BJ (cell line): ENCODE measurements at regions not wholly inside any gene's neighbourhood (a gene's known extent, or its start where the extent isn't known, plus 50 kb on each side); places are given as distances from the start of the nearest gene placed in this dataset.

Source experiments
- CTCF ChIA-PET: fragments of 350-600 bp; formaldehyde crosslinking; extraction: SDS; loops from one replicate; lab custom pipeline; 2021; ENCODE audit warnings: antibody characterized with exemption, inconsistent platforms; lab: Yijun Ruan, JAX
- POLR2A ChIA-PET: fragments of 300-600 bp; sonication (Branson Sonifier 250); formaldehyde crosslinking; extraction: SDS; loops from one replicate; lab custom pipeline; 2021; ENCODE audit warnings: antibody characterized with exemption; lab: Charles Lee
- DNase-seq: peaks from one replicate; pipeline ENCODE4 v3.0.0-alpha.2; 2011; ENCODE audit warnings: low read depth
- H3K27me3 ChIP-seq: 2 replicates; pipeline ENCODE4 v1.6.0; 2011; ENCODE audit warnings: low read length; ENCODE audit not compliant: control insufficient read depth, insufficient read depth
- H3K36me3 ChIP-seq: 2 replicates; pipeline ENCODE4 v1.5.1; 2011; ENCODE audit warnings: low read length; ENCODE audit not compliant: control insufficient read depth, insufficient read depth
- H3K4me3 ChIP-seq: 2 replicates; pipeline ENCODE4 v1.5.1; 2011; ENCODE audit warnings: low read depth, mild to moderate bottlenecking, control low read depth, low read length
- CTCF ChIP-seq: IDR thresholded peaks from 2 replicates; pipeline ENCODE4 v1.5.1; 2011; ENCODE audit warnings: low read depth, mild to moderate bottlenecking, control low read depth, inconsistent platforms, low read length, moderate library complexity; ENCODE audit not compliant: insufficient read depth

GRCh38 chr14:28902930-28903329 lies 136.3 kb downstream of the FOXG1 start:
- CTCF ChIA-PET, result no interaction called here
- H3K36me3 ChIP-seq, result no peaks in the 10 kb centered on the region
- no peak for TF ChIP-seq CTCF
- POLR2A ChIA-PET, result no interaction called here
- H3K27me3 ChIP-seq, result no peaks in the 10 kb centered on the region
- no peak overlapping the region for H3K4me3 ChIP-seq
- DNase-seq, result no peak

DNA sequence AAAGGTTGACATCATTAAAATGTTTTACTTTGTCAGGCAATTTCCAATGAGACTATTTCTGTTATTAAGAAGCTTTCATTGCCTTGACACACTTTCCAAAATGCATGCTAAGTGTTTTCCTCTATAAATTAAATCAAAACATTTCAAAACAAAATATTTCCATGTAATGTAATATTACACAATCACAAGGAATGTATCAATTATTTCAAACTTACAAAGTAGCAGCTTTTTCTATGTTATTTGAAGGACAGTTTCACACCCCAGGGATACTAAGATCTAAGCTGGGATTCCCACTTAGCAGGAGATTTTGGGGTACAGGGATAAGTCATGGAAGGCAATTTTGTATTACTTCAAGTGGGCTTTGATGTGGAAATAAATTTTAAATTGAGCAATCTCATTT lies 144.9 kb downstream of the FOXG1 start:
- H3K27me3 ChIP-seq, result no peaks in the 10 kb centered on the region
- ChIA-PET CTCF (no interaction called here), POLR2A (no interaction called here)
- no peak overlapping the region for H3K4me3 ChIP-seq
- no peak for DNase-seq
- H3K36me3 ChIP-seq, result no peaks in the 10 kb centered on the region
- TF ChIP-seq CTCF, result no peak

- Histone ChIP-seq H3K36me3 (no peaks in the 10 kb centered on the region), H3K27me3 (no peaks in the 10 kb centered on the region), H3K4me3 (no peak overlapping the region)
- ChIA-PET CTCF (no interaction called here), POLR2A (no interaction called here)
- no peak for DNase-seq
- TF ChIP-seq CTCF, result no peak
Observed at GRCh38 chr14:28913056-28913455, 146.5 kb downstream of the FOXG1 start.

GRCh38 chr14:28926122-28926521 lies 159.5 kb downstream of the FOXG1 start:
- DNase-seq, result no peak
- POLR2A ChIA-PET, result no interaction called here
- CTCF ChIA-PET, result no interaction called here

DNA sequence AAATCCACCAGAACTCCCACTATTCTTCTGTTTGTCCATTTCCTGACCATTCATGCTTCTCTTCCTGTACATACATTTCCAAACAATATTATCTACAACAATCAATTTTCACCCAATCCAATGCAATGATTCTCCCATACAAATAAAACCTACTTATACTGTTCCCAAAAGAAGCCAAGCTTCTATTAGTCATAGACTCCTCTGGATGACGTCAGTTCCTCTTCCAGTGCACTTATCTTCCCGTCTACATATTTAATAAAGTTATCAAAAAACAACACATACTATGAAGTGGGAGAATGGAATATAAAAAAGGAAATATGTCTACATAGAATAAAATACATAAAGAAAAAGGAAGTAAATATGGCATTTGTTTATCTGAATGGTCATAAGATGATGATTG lies 165.4 kb downstream of the FOXG1 start:
- ChIA-PET POLR2A (no interaction called here), CTCF (no interaction called here)
- no peak for TF ChIP-seq CTCF
- Histone ChIP-seq H3K4me3 (no peak overlapping the region), H3K36me3 (no peaks in the 10 kb centered on the region), H3K27me3 (no peaks in the 10 kb centered on the region)
- no peak for DNase-seq

More at GRCh38 chr14:28926122-28926521, 159.5 kb downstream of the FOXG1 start:
- Histone ChIP-seq H3K4me3 (no peak overlapping the region), H3K36me3 (no peaks in the 10 kb centered on the region), H3K27me3 (no peaks in the 10 kb centered on the region)
- TF ChIP-seq CTCF, result no peak
